Dermis microvascular lymphatic vessel endothelial cell (primary cell): ENCODE measurements at regions not wholly inside any gene's neighbourhood (a gene's known extent, or its start where the extent isn't known, plus 50 kb on each side); places are given as distances from the start of the nearest gene placed in this dataset.
"Not testable (repeated sequence)": the region's sequence is repeated elsewhere in the genome, so short reads cannot be mapped to it uniquely, and the experiment has no call there.

Experiments
- DNase-seq, 2 donors: peaks; one replicate each; pipeline versions ENCODE4 v3.0.0 to v3.0.0-alpha.2; 2010; ENCODE audit warnings: low read depth in 2 of 2

DNA sequence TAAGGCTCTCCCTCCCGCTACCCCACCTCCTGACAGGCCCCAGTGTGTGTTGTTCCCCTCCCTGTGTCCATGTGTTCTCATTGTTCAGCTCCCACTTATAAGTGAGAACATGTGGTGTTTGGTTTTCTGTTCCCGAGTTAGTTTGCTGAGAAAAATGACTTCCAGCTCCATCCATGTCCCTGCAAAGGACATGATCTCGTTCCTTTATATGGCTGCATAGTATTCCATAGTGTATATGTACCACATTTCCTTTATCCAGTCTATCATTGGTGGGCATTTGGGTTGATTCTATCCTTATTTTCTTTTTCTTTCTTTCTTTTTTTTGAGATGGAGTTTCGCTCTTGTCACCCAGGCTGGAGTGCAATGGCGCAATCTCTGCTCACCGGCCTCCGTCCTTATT lies 57.8 kb upstream of the RASSF3 start:
- not testable (repeated sequence) for DNase-seq

DNA sequence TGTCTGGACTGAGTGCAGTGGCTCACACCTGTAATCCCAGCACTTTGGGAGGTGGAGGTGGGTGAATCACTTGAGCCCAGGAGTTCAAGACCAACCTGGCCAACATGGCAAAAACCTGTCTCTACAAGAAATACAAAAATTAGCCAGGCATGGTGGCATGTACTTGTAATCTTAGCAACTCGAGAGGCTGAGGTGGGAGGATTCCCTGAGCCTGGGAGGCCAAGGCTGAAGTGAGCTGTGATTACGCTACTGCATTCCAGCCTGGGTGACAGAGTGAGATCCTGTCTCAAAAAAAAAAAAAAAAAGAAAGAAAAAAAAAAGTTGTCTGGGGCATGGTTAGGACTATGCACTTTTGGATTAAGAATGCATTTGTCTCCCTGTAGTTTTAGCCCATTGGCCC lies 56.6 kb upstream of the RASSF3 start:
- DNase-seq: not testable (repeated sequence)

DNA sequence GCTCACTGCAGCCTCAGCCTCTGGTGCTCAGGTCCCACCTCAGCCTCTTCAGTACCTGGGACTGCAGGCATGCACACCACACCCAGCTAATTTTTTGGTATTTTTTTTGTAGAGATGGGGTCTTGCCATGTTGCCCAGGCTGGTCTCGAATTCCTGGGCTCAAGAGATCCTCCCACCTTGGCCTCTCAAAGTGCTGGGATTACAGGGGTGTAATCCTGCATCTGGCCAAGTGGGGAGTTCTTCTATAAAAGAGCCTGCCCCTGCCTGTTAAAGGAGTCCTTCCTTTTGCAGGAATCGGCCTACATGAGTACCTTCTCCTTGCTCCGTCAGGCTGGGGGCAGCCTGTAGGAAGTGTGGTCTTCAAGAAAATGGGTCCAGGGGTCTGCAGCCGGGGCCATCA lies 54.1 kb upstream of the RASSF3 start:
- DNase-seq: no peak

DNA sequence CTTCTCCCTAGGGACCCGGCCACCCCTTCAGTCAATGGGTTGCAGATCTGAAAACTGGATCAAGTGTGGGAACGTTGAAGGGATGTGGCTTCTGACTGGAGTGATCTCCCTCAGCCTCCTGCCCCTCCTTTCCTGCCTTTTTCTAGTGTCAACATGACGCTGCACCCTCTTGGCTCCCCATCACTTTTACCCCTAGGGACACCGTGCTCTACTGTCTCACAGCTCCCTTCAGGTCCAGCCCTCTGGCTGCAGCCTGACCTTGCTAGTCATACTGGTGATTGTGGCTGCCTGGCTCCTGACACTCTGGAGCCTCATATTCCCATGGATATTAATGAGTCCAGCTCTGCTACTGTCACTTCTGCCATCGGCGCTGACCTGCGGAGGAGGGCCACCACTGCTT lies 51.5 kb upstream of the RASSF3 start:
- no peak for DNase-seq

DNA sequence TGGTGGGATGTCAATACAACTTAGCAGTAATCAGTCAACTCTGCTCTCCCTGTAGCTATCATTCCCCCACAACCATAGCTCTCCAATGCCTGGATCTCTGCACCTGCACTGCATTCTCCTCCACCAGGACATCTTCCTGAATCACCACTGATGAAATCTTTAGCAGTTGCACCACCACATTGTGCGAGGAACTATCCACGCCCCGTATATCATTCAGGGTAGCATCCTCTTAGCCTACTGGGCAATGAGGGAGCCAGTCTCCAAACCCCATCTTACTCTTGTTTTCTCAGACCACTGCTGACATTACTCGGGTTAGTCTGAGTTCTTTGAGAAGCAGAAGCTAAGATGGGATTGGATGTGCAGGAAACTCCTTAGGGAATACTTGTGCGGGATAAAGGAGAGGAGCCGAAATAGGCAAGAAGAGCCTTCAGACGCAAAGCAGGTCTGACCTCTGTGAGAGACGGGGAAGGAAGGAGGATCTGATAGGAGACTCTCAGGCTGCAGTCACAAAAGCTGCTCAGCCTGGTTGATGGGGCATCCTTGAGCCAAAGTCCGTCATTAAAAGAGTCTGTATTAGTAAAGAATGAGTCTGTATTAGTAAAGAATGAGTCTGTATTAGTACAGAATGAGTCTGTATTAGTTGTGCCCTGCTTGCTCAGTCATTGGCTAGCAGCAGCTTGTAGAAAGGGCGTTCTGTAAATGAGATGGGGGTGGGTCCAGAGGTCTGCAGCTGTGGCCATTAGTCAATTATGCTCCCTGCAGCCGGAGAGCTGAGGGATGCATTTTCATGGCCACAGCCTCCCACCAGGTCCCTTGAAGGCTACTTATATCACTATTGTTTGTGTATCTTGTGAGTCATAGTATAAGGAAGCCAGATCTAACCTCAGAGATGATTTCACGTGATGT lies 49.6 kb upstream of the RASSF3 start:
- DNase-seq: peak in 1 of 2 donors; percentile 59
